Gastrocnemius medialis (tissue), 4 donors: ENCODE measurements at regions not wholly inside any gene's neighbourhood (a gene's known extent, or its start where the extent isn't known, plus 50 kb on each side); places are given as distances from the start of the nearest gene placed in this dataset.

ENCODE experiments used
- CTCF ChIP-seq, 5 experiments: fragments of 450-650 bp in 3 of 5; fragments of 200-600 bp in 2 of 5; sonication (generic) in 2 of 5; IDR thresholded peaks in 4 of 5; conservative IDR thresholded peaks in 1 of 5; 1 replicate in 4 of 5; 2 replicates in 1 of 5; pipeline ENCODE4 v1.5.1; 2016 to 2019; ENCODE audit warnings: antibody characterized with exemption in 5 of 5, mild to moderate bottlenecking in 3 of 5, moderate library complexity in 3 of 5
- POLR2A ChIP-seq, 2 donors: fragments of 450-650 bp; IDR thresholded peaks; one replicate each; pipeline ENCODE4 v1.6.1; 2017; ENCODE audit warnings: antibody characterized with exemption in 2 of 2, mild to moderate bottlenecking in 2 of 2, moderate library complexity in 2 of 2

DNA sequence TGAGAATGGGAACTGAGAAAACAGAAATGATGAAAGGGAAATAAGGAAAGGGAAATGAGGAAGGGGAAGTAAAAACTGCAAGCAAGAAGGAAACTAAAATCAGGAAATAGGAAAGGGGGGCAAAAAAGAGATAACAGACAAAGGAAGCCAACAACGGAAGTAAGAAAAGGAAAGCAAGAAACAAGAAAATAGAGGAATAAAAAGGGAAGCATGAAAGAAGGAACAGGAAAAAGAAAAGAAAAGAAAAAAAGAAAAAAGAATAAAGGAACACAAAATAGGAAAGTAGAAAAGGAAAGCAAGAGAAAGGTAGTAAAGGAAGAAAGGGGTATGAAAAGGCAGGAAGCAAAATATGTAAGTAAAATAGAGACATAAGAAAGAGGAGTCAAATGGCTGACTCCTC is 241.2 kb upstream of the NCKAP5 start:
- no peak for TF ChIP-seq CTCF (IDR thresholded peaks at IDR 0.05 in 4 of 5, conservative IDR thresholded peaks at IDR 0.05 in 1 of 5)
- TF ChIP-seq POLR2A (IDR thresholded peaks at IDR 0.05): no peak
